IMR-90 (cell line): ENCODE measurements at regions not wholly inside any gene's neighbourhood (a gene's known extent, or its start where the extent isn't known, plus 50 kb on each side); places are given as distances from the start of the nearest gene placed in this dataset.

Source experiments
- ATAC-seq: fragments of 200-7000 bp; cut with Tn5 transposase; 2 replicates; pipeline ENCODE4 v1.9.1; 2020; ENCODE audit warnings: low read depth, mild to moderate bottlenecking, moderate library complexity
- BruUV-seq: library from RNA; stranded (reverse); fragments of 400-500 nt; replicated peaks from 2 replicates; lab custom pipeline; 2021; lab: Mats Ljungman, UMichigan
- CTCF ChIA-PET: fragments of 300-600 bp; formaldehyde crosslinking; extraction: SDS; loops from one replicate; lab custom pipeline; 2021; ENCODE audit warnings: antibody characterized with exemption; lab: Yijun Ruan, JAX
- POLR2A ChIA-PET: fragments of 300-600 bp; sonication (Branson Sonifier 250); formaldehyde crosslinking; loops from one replicate; lab custom pipeline; 2022; ENCODE audit warnings: antibody characterized with exemption; ENCODE audit not compliant: unreplicated experiment; lab: Charles Lee
- DNase-seq: peaks from one replicate; pipeline ENCODE4 v3.0.0; 2013
- H2AFZ ChIP-seq: replicated peaks from 2 replicates; pipeline ENCODE3; 2013; ENCODE audit warnings: low read length, mild to moderate bottlenecking; ENCODE audit not compliant: poor library complexity
- H2AK5ac ChIP-seq: 2 replicates; pipeline ENCODE4 v1.6.1; 2013; ENCODE audit warnings: low read depth, low read length, inconsistent platforms
- H2AK9ac ChIP-seq: replicated peaks from 2 replicates; pipeline ENCODE3; 2013; ENCODE audit warnings: mild to moderate bottlenecking, low read depth, low read length, moderate library complexity; ENCODE audit not compliant: poor library complexity
- H2BK120ac ChIP-seq: 2 replicates; pipeline ENCODE4 v1.6.1; 2013; ENCODE audit warnings: low read depth, low read length, inconsistent platforms
- H2BK15ac ChIP-seq: 3 replicates; pipeline ENCODE4 v1.6.1; 2013; ENCODE audit warnings: low read depth, low read length, inconsistent platforms
- H2BK20ac ChIP-seq: 2 replicates; pipeline ENCODE4 v1.6.1; 2013; ENCODE audit warnings: low read depth, mild to moderate bottlenecking, inconsistent platforms, low read length, moderate library complexity
- H2BK5ac ChIP-seq: 2 replicates; pipeline ENCODE4 v1.6.1; 2013; ENCODE audit warnings: mild to moderate bottlenecking, low read depth, low read length, inconsistent platforms; ENCODE audit not compliant: poor library complexity, severe bottlenecking
- H3K14ac ChIP-seq: replicated peaks from 2 replicates; pipeline ENCODE4 v1.6.1; 2013; ENCODE audit warnings: low read depth, low read length, inconsistent platforms
- H3K18ac ChIP-seq: 2 replicates; pipeline ENCODE4 v1.6.1; 2013; ENCODE audit warnings: low read depth, low read length, control low read depth
- H3K23ac ChIP-seq: 2 replicates; pipeline ENCODE4 v1.6.1; 2013; ENCODE audit warnings: low read depth, low read length, inconsistent platforms
- H3K27ac ChIP-seq: 2 replicates; pipeline ENCODE4 v1.5.1; 2013; ENCODE audit warnings: mild to moderate bottlenecking, control low read depth, low read length; ENCODE audit not compliant: insufficient read depth
- H3K27me3 ChIP-seq: 2 replicates; pipeline ENCODE4 v1.6.1; 2013; ENCODE audit warnings: low read length; ENCODE audit not compliant: control insufficient read depth, insufficient read depth
- H3K36me3 ChIP-seq: 2 replicates; pipeline ENCODE4 v1.6.1; 2013; ENCODE audit warnings: low read length, mixed read lengths; ENCODE audit not compliant: control insufficient read depth, insufficient read depth
- H3K4ac ChIP-seq: 2 replicates; pipeline ENCODE4 v1.6.1; 2013; ENCODE audit warnings: low read depth, low read length, inconsistent platforms
- H3K4me1 ChIP-seq: 2 replicates; pipeline ENCODE4 v1.6.1; 2013; ENCODE audit warnings: low read length, mixed read lengths; ENCODE audit not compliant: control insufficient read depth, insufficient read depth
- H3K4me2 ChIP-seq: 2 replicates; pipeline ENCODE4 v1.6.1; 2013; ENCODE audit warnings: low read depth, mild to moderate bottlenecking, control low read depth, low read length, moderate library complexity
- H3K4me3 ChIP-seq: 2 replicates; pipeline ENCODE4 v1.5.1; 2013; ENCODE audit warnings: low read depth, mild to moderate bottlenecking, control low read depth, low read length, moderate library complexity; ENCODE audit not compliant: insufficient read depth
- H3K56ac ChIP-seq: 2 replicates; pipeline ENCODE4 v1.6.1; 2013; ENCODE audit warnings: low read length, inconsistent platforms; ENCODE audit not compliant: insufficient read depth; ENCODE audit errors: extremely low read depth
- H3K79me1 ChIP-seq, 2 experiments: 2 replicates each; pipeline ENCODE4 v1.6.1; 2013; ENCODE audit warnings: low read length in 2 of 2, inconsistent platforms in 1 of 2, low read depth in 1 of 2
- H3K9ac ChIP-seq: 2 replicates; pipeline ENCODE4 v1.6.1; 2013; ENCODE audit warnings: low read depth, low read length, control low read depth
- H3K9me1 ChIP-seq: 2 replicates; pipeline ENCODE4 v1.6.1; 2013; ENCODE audit warnings: low read length, inconsistent platforms; ENCODE audit not compliant: insufficient read depth
- H3K9me3 ChIP-seq: 2 replicates; pipeline ENCODE4 v1.6.1; 2013; ENCODE audit warnings: low read length; ENCODE audit not compliant: control insufficient read depth, insufficient read depth
- H4K20me1 ChIP-seq: 2 replicates; pipeline ENCODE4 v1.6.1; 2013; ENCODE audit warnings: low read length, inconsistent platforms; ENCODE audit not compliant: insufficient read depth
- H4K5ac ChIP-seq: 2 replicates; pipeline ENCODE4 v1.6.1; 2013; ENCODE audit warnings: mild to moderate bottlenecking, low read depth, low read length, control low read depth
- H4K8ac ChIP-seq, 2 experiments: 2 replicates each; pipeline ENCODE4 v1.6.1; 2013; ENCODE audit warnings: low read depth in 2 of 2, low read length in 2 of 2, control low read depth in 1 of 2, inconsistent platforms in 1 of 2
- H4K91ac ChIP-seq: 2 replicates; pipeline ENCODE4 v1.6.1; 2013; ENCODE audit warnings: low read depth, low read length, inconsistent platforms; ENCODE audit not compliant: insufficient read depth
- NFE2L2 ChIP-seq: fragments of 150-350 bp; IDR thresholded peaks from 2 replicates; pipeline ENCODE4 v1.6.1; 2016; ENCODE audit warnings: low read depth, mild to moderate bottlenecking, low read length
- RAD21 ChIP-seq: IDR thresholded peaks from 2 replicates; pipeline ENCODE4 v1.6.1; 2012; ENCODE audit warnings: low read length, improper control_type of control experiment
- WGBS, 2 experiments: methylation state at CpG; one replicate each; pipeline versions ENCODE4 v1.1.5 to v1.1.7; 2013; ENCODE audit warnings: missing lambda C conversion rate in 2 of 2; ENCODE audit not compliant: insufficient read length in 1 of 2; ENCODE audit errors: extremely low coverage in 2 of 2; 5-methylcytosine and 5-hydroxymethylcytosine counted together
- dilution Hi-C: fragments of 300-500 bp; cut with HindIII; formaldehyde crosslinking; loops from one replicate; pipeline ENCODE4 v1.14.3; 2018; ENCODE audit warnings: low sequenced_read_pairs; ENCODE audit not compliant: unreplicated experiment
- in situ Hi-C: fragments of 300-500 bp; cut with MboI; formaldehyde crosslinking; loops from 3 replicates; pipeline ENCODE4 v1.14.3; 2019; ENCODE audit warnings: low sequenced_read_pairs, inconsistent platforms, mixed read lengths
- intact Hi-C: fragments of 100-400 bp; cut with micrococcal nuclease; formaldehyde crosslinking; loops from 2 replicates; pipeline ENCODE4 v1.10.0; 2022

GRCh38 chr4:141576585-141577110, 59.7 kb upstream of the IL15 start:
- POLR2A ChIA-PET, result no interaction called here

More at GRCh38 chr4:141576585-141577110, 59.7 kb upstream of the IL15 start:
- intact Hi-C loops, result no loop called here
- Histone ChIP-seq H2BK15ac (no peak overlapping the region), H3K4me1 (peaks cover 2% of the 10 kb centered on the region; the same call in 1 of the 2 replicates), H2BK5ac (no peak overlapping the region), H2BK20ac (no peak overlapping the region), H3K4me3 (no peak overlapping the region), H3K9me1 (0 out of 2 replicates have a peak, but pooled peaks cover 3% of the 10 kb centered on the region), H4K20me1 (no peaks in the 10 kb centered on the region), H2AK9ac (no peak overlapping the region), H3K36me3 (no peaks in the 10 kb centered on the region), H2AK5ac (no peak overlapping the region), H3K56ac (no peak overlapping the region), H3K23ac (no peak overlapping the region), H3K27me3 (no peaks in the 10 kb centered on the region), H4K8ac (no peak overlapping the region), H2AFZ (no peak overlapping the region), H3K18ac (no peak overlapping the region), H3K4ac (no peak overlapping the region), H3K9ac (no peak overlapping the region), H3K14ac (no peak overlapping the region), H3K79me1 (no peaks in the 10 kb centered on the region), H3K27ac (no peak overlapping the region), H3K9me3 (no peaks in the 10 kb centered on the region), H3K4me2 (no peak overlapping the region), H2BK120ac (no peak overlapping the region), H4K5ac (no peak overlapping the region), H4K91ac (no peak overlapping the region)
- ATAC-seq (no peak), DNase-seq (no peak)
- CTCF ChIA-PET, result interaction anchor here (1.2 kb wide), 1 partner anchor 15 kb away, joined by 4 read pairs; no protein-coding TSS in a partner anchor
- no peak for TF ChIP-seq RAD21
- TF ChIP-seq NFE2L2, result no peak
- in situ Hi-C loops, result no loop called here
- dilution Hi-C loops, result no loop called here
- BruUV-seq, result no TSS peak
- WGBS, 2 experiments, result 100% methylated on average over 4 of the region's 8 CpGs; no CpG with 5 or more reads in 1 of the 2 experiments
